NOMO-1 treated with DMSO at 0.1 percent for 48 hours (cell line): ENCODE measurements at regions not wholly inside any gene's neighbourhood (a gene's known extent, or its start where the extent isn't known, plus 50 kb on each side); places are given as distances from the start of the nearest gene placed in this dataset.
A peak's percentile ranks its signal among the peaks of the same experiment; 100 is the strongest.

ENCODE experiments used
- DNase-seq: peaks from one replicate; lab custom pipeline; 2025; ENCODE audit not compliant: unreplicated experiment; lab: John Stamatoyannopoulos, UW

DNA sequence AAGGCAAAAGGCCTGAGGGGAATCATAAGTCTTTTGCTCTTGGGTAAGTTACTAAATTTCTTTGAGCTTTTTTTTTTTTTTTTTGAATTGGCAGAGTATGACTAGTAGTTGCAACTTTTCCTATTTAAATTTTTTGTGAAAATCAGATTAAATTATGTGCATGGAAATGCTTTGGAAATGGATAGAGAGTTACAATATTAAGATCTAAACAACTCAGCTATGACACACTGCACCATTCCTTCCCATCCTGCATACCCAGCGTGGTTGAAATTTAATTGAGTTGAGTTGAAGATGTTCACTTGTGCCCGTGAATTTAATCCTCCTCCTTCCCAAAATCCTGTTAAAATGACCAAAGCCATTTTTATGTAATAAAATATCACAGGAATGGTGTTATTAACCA, 296.4 kb downstream of the ACTL7B start:
- no peak for DNase-seq

DNA sequence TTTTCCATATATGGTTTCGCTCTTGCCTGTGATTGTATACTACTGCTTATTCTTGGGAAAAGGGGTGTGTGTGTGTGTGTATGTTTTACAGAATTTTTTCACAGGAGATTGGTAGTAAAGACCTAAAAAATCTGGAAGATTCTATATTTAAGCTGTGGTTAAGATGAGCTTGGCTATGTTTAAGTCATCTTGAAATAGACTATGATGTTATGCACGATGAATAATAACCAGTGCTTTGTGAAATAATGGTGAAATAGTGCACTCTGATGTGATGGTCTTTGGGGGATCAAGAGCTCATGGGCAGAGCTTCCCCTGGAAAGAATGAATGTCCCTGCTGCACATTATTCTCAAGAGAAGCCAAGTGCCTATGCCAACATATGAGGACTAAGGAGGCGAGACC, 301.0 kb downstream of the ACTL7B start:
- DNase-seq: no peak

DNA sequence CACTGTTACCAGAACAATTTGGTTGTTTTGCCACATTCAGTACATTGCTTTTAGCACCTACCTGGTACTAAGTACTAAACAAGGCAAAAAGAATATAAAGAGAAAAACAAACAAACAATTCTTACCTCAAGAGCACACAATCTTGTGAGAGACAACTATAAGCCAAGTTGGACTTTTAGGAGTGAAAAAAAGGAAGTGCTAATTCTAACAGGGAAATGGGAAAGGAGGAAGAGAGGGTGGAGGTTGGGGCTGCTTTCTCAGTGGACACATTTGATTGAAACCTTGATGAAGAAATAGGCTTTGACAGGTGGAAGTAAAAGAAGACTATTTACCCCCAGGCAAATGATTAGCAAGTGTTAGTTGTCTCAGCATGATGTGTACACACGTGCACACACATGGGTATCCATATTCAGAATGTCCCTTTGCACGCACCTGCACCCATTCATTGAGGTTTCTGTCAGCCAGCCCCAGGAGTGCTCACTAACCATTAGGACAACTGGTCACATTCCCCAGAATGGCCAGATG, 302.6 kb downstream of the ACTL7B start:
- no peak for DNase-seq

DNA sequence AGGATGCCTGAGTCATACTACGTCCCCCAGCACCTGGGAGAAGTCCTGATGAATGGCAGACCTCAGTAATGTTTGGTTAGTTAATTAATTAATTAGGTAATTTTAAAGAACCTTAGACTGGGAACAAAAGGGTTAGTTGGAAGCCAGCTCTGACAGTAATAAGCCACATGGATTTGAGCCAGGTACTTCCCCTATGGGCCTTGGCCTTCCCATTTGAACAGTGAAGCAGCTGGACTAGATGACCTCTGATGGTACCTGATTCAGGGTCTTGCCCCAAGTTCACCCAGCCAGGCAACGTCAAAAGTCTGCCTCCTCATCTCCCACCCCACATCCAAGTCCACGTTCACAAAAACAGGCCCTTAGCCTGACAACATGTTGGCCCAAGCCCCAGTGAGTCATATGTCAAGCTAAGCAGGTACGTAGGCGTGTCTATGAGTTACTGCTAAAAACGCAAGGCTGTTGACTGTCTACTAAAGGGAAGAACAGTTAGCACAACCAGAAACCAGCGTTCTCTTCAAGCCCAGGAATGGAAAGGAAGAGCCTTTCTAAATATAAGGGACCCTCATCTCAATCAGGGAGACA, 303.2 kb downstream of the ACTL7B start:
- DNase-seq: no peak

- no peak for DNase-seq
These were observed 304.6 kb downstream of the ACTL7B start for GRCh38 chr9:108551030-108551841.

DNA sequence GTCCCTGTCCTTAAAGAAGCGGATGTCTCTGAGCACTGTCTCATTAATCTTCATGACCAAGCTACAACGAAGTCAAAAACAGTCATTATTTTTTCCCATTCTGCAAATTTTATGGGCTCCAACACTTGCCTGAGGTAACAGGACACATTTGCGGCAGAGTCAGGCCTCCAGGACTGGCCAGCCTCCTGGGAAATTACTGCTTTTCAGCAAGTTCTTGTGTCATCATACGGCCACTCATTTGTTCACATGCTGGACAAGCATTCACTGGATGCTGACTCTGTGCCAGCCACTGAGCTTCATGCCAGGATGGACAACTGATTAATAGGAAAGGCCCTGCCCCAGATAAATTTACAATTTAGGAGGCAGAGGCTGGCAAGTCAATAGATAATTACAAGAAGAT, 305.7 kb downstream of the ACTL7B start:
- no peak for DNase-seq

DNA sequence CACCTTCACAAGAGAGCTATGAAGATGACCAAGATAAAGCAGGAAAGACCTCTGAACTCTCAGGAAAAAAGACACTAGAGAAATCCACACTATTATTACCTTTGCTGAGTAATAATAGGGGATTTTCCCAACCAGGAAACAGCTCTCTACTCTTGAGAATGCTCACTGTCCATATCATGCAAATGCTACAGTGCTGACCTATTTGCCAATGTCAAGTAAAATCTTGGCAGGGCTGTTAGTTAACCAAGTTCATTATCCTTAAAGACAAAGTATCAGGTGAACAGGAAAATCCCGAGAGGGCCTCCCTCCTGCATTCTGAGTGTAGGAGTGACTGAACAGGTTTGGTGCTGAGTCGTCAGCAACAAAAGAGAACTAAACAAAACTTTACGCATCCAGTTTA, 306.6 kb downstream of the ACTL7B start:
- no peak for DNase-seq

- peak; percentile 5 for DNase-seq
These were observed 308.2 kb downstream of the ACTL7B start for GRCh38 chr9:108547411-108548135.

DNA sequence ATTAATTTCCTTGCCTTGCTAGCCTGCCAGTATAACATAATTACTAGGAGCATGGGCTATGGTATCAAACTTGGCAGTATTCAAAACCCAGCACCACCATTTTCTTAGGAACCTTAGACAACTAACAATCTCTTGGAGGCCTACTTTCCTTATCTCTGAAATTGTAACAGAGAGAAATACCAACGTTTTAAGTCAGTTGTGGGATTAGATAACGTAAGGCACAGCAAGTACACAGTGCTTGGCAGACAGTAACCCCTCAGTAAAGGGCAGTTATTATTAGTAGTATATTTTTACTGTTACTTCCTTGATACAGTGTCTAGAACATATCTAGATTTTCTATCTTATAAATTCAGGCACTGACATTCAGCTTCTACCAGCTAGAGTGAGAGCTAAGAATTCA, 309.6 kb downstream of the ACTL7B start:
- DNase-seq: no peak

DNA sequence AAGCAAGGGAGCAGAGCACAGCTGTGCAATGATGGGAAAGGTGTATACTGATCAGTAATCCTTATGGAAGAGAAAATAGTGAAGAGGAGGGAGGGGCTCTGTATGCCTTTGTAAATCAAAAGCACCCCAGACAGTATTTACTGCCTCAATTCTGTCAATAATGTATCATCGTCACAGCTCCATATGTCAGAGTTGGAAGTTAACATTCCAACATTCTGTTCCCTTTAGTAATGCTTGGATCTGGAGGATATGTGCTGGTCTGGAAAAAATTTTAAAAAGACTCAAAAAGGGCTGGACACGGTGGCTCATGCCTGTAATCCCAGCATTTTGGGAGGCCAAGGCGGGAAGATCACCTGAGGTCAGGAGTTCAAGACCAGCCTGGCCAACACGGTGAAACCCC, 310.4 kb downstream of the ACTL7B start:
- DNase-seq: no peak

DNA sequence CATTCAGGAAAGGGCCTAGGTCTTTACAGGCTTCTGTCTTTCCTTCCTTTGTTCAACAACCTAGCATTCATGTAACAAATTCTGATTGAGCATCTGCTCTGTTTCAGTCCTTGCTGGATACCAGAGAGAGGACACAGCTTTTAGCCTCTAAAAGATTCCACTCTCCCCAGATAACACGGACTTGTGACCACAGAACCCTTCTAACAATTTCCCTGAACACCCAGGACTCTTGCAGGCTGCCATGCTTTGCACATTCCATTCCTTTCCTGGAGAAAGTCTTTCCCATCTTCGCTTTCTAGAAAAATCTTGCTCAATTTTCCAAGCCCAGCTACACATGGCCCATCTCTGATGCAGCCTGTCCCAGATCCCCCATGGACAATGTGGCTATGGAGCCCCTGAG, 310.9 kb downstream of the ACTL7B start:
- DNase-seq: no peak

- DNase-seq: peak; percentile 64
These were observed 312.5 kb downstream of the ACTL7B start for GRCh38 chr9:108543251-108543778.

- no peak for DNase-seq
These were observed 318.0 kb downstream of the ACTL7B start for GRCh38 chr9:108537756-108538155.

- no peak for DNase-seq
These were observed 318.8 kb downstream of the ACTL7B start for GRCh38 chr9:108536836-108537601.

DNA sequence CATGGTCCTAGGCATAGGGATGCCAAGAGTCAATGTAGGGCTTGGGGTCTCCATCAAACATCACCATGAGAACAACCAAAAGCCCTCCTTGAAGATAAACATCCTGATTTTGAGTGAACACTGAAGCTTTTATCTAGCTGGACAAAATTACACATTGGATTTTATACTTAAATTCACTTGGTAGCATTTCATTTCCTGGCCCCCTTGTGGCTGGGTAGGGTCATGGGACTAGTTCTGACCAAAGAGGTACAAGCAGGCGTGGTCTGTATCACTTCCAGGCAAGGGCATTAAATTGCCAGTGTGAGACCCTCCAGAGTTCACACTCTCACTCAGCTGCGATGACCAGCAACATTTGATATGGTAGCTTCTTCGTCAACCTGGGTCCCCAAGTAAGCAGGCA, 320.3 kb downstream of the ACTL7B start:
- no peak for DNase-seq

DNA sequence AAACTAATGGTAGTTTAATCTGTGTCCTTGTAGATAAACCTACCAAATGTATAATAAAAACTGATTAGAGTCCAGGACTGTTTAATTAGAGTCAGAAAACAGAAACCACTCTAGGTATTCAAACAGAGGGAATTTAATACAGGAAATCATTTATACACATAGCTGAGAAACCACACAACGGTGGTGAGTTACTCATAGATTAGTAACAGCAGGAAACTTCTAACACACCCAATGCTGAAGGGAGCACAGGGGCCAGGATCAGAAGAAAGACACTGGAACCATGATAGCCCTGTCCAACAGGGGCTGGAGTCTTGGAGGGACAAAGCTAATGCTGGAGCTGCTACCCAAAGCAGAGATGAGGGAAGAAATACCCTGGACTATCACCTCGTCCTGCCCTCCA, 321.0 kb downstream of the ACTL7B start:
- no peak for DNase-seq

DNA sequence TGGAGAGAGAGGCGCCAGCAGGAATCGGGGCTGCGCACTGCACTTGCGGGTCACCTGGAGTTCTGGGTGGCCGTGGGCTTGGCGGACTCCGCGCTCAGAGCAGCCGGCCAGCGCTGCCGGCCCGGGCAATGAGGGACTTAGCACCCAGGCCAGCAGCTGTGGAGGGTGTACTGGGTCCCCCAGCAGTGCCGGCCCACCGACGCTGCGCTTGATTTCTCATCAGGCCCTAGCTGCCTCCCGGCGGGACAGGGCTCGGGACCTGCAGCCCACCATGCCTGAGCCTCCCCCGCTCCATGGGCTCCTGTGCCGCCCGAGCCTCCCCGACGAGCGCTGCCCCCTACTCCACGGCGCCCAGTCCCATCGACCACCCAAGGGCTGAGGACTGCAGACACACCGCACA, 325.6 kb downstream of the ACTL7B start:
- DNase-seq: no peak

GRCh38 chr9:108528231-108528630, 327.6 kb downstream of the ACTL7B start:
- no peak for DNase-seq

- DNase-seq: no peak
These were observed 329.3 kb downstream of the ACTL7B start for GRCh38 chr9:108526518-108526917.

GRCh38 chr9:108525186-108525585, 330.6 kb downstream of the ACTL7B start:
- DNase-seq: no peak

DNA sequence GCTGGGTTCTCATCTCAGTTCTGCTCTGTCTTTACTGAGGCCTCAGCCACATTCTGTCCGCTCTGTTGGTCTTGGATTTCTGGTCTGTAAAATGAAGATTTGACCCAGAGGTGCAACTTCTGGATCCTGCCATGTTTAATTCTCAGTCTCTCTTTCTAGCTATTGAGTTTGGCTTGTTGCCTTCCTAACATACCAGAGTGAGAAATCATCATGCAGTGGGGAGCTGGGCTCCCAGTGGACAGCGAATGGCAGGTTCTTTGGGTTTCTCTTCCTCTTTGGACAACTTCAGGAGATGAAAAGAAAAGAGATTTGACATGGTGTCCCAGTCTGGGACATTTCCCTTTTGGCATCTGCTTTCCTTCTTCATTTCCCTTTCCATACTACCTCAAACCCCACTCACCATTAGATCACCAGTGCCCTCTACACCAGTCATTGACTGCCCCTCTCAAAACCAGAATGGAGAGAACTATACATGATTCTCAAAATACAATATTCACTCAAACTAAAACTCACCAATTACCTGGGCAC, 334.7 kb downstream of the ACTL7B start:
- no peak for DNase-seq
